Caco-2 (cell line): ENCODE measurements at regions not wholly inside any gene's neighbourhood (a gene's known extent, or its start where the extent isn't known, plus 50 kb on each side); places are given as distances from the start of the nearest gene placed in this dataset.

ENCODE experiments used
- BruUV-seq: library from RNA; stranded (reverse); fragments of 400-500 nt; replicated peaks from 2 replicates; lab custom pipeline; 2021; lab: Mats Ljungman, UMichigan
- CTCF ChIA-PET: fragments of 300-600 bp; sonication (Branson Sonifier 250); formaldehyde crosslinking; loops from one replicate; lab custom pipeline; 2022; ENCODE audit warnings: antibody characterized with exemption; lab: Charles Lee
- POLR2A ChIA-PET: fragments of 300-600 bp; sonication (Branson Sonifier 250); formaldehyde crosslinking; loops from one replicate; lab custom pipeline; 2022; ENCODE audit warnings: antibody characterized with exemption; lab: Charles Lee
- DNase-seq, 2 experiments: peaks; one replicate each; pipeline versions ENCODE4 v3.0.0 to v3.0.0-alpha.2; 2020 to 2022
- H3K27me3 ChIP-seq: replicated peaks from 2 replicates; pipeline ENCODE4 v1.6.0; 2011; ENCODE audit warnings: low read length; ENCODE audit not compliant: control insufficient read depth, insufficient read depth
- H3K36me3 ChIP-seq: 2 replicates; pipeline ENCODE4 v1.5.1; 2011; ENCODE audit warnings: low read length; ENCODE audit not compliant: control insufficient read depth, insufficient read depth
- H3K4me1 ChIP-seq: fragments of 250-450 bp; sonication (Bioruptor Pico); 2 replicates; pipeline ENCODE4 v1.5.1; 2020; ENCODE audit warnings: mild to moderate bottlenecking
- H3K4me3 ChIP-seq: 2 replicates; pipeline ENCODE4 v1.5.1; 2011; ENCODE audit warnings: low read depth, mild to moderate bottlenecking, control low read depth, low read length
- H3K9me3 ChIP-seq: fragments of 250-450 bp; sonication (Bioruptor Pico); 2 replicates; pipeline ENCODE4 v1.5.1; 2020; ENCODE audit warnings: mild to moderate bottlenecking, moderate library complexity
- H3K27ac Mint-ChIP-seq: one replicate; pipeline ENCODE4 v1.8.0; 2022; ENCODE audit warnings: mixed read lengths; ENCODE audit not compliant: unreplicated experiment
- H3K27me3 Mint-ChIP-seq: one replicate; pipeline ENCODE4 v1.8.0; 2022; ENCODE audit warnings: mixed read lengths; ENCODE audit not compliant: insufficient read depth, unreplicated experiment
- H3K36me3 Mint-ChIP-seq: one replicate; pipeline ENCODE4 v1.8.0; 2022; ENCODE audit warnings: mild to moderate bottlenecking, mixed read lengths; ENCODE audit not compliant: insufficient read depth, unreplicated experiment
- H3K4me1 Mint-ChIP-seq: one replicate; pipeline ENCODE4 v1.8.0; 2022; ENCODE audit warnings: low read depth, mixed read lengths; ENCODE audit not compliant: unreplicated experiment
- H3K4me3 Mint-ChIP-seq: one replicate; pipeline ENCODE4 v1.8.0; 2022; ENCODE audit warnings: mild to moderate bottlenecking, moderate library complexity, mixed read lengths; ENCODE audit not compliant: unreplicated experiment
- H3K9me3 Mint-ChIP-seq: one replicate; pipeline ENCODE4 v1.8.0; 2022; ENCODE audit warnings: mixed read lengths; ENCODE audit not compliant: unreplicated experiment
- intact Hi-C: fragments of 100-400 bp; cut with micrococcal nuclease; formaldehyde crosslinking; loops from one replicate; pipeline ENCODE4 v1.10.0; 2022; ENCODE audit not compliant: unreplicated experiment
- TF ChIP-seq, protein P1 (sequence below), 2 experiments: fragments of 200-600 bp in 1 of 2; IDR thresholded peaks; 1 replicate in 1 of 2; 2 replicates in 1 of 2; pipeline versions ENCODE4 v1.5.1 to v1.8.0; 2011 to 2022; ENCODE audit warnings: antibody characterized with exemption in 1 of 2, control low read depth in 1 of 2, inconsistent platforms in 1 of 2, low read depth in 1 of 2, low read length in 1 of 2, mild to moderate bottlenecking in 1 of 2, moderate library complexity in 1 of 2; ENCODE audit not compliant: insufficient read depth in 1 of 2, severe bottlenecking in 1 of 2, unreplicated experiment in 1 of 2

DNA sequence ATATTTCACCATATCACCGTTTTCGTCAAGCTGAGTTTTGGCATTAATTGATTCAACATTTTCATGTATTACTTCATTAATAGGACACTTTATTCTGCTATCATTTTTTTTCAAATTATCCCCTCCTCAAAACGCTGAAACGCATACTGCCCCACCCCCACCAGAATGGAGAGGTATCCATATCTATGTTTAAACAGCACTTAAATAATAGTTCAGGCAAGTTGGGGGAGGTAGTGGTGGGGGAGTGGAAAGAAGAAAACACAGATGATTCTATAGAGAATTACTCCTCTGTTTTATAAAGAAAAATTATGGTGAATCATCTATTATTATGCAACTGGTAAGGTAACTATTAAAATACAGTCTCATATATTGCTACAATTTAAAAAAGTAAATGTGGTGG lies 314.4 kb upstream of the ZEB2 start:
- BruUV-seq = no TSS peak
- no peaks in the 10 kb centered on the region for H3K4me1 Mint-ChIP-seq
- ChIA-PET CTCF (no interaction called here), POLR2A (no interaction called here)
- no peaks in the 10 kb centered on the region for H3K4me1 ChIP-seq
- TF ChIP-seq, protein P1, sequence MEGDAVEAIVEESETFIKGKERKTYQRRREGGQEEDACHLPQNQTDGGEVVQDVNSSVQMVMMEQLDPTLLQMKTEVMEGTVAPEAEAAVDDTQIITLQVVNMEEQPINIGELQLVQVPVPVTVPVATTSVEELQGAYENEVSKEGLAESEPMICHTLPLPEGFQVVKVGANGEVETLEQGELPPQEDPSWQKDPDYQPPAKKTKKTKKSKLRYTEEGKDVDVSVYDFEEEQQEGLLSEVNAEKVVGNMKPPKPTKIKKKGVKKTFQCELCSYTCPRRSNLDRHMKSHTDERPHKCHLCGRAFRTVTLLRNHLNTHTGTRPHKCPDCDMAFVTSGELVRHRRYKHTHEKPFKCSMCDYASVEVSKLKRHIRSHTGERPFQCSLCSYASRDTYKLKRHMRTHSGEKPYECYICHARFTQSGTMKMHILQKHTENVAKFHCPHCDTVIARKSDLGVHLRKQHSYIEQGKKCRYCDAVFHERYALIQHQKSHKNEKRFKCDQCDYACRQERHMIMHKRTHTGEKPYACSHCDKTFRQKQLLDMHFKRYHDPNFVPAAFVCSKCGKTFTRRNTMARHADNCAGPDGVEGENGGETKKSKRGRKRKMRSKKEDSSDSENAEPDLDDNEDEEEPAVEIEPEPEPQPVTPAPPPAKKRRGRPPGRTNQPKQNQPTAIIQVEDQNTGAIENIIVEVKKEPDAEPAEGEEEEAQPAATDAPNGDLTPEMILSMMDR (IDR thresholded peaks at IDR 0.05; ENCODE audit: insufficient read depth in 1 of 2, low read depth in 1 of 2, low read length in 1 of 2, severe bottlenecking in 1 of 2, unreplicated experiment in 1 of 2) = no peak
- intact Hi-C loops = no loop called here
- DNase-seq = no peak
- H3K9me3 ChIP-seq = no peaks in the 10 kb centered on the region
- no peak overlapping the region for H3K27ac Mint-ChIP-seq
- H3K4me3 Mint-ChIP-seq = no peak overlapping the region
- H3K36me3 Mint-ChIP-seq = no peaks in the 10 kb centered on the region
- H3K27me3 Mint-ChIP-seq = no peaks in the 10 kb centered on the region
- H3K9me3 Mint-ChIP-seq = no peaks in the 10 kb centered on the region
- no peaks in the 10 kb centered on the region for H3K27me3 ChIP-seq
- no peak overlapping the region for H3K4me3 ChIP-seq
- H3K36me3 ChIP-seq = no peaks in the 10 kb centered on the region

DNA sequence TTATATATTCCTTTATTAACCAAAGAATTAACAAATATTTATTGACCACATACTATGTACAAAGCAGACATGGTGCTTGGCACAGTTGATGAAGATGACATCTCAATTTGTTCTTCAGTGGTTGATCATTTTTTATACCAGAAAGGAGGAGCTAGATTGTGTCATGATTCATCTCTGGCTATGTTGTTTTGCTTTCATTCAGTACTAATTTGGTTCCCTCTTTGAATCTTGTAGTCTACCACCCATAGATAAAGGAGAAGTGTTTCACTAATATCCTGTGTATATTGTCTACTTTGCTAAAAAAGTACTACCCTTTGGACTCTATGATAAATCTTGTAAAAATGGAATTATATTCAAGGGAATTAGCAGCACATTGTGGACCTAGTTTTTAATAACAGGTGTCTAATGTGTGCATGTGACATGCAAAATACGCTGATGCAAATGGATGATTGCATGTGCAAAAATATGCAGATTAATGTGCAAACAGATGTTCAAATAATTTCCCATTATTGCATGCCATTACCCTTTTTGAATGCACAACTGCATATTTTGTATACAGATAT lies 313.2 kb upstream of the ZEB2 start:
- no peak overlapping the region for H3K4me3 Mint-ChIP-seq
- no TSS peak for BruUV-seq
- intact Hi-C loops = no loop called here

DNA sequence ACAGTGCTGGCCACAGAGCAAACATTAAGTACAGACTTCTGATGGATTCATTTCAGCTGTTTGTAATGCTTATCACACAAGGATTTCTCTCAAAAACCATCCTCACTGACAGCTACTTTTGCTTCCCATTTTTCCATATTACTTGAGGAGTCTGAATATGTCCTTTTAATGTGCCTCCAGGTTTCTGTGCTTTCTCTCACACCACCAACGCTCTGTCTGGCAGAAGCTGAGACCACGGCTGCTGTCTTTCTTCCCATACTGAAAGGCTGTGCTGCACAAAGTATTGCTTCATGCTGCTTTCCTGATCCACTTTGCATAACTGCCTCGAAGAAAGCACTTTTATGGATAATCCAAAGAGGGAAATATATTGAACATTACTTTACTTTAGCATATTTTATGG lies 312.1 kb upstream of the ZEB2 start:
- H3K27me3 ChIP-seq = no peaks in the 10 kb centered on the region
- H3K4me1 ChIP-seq = no peaks in the 10 kb centered on the region
- no peak overlapping the region for H3K4me3 Mint-ChIP-seq
- no peaks in the 10 kb centered on the region for H3K4me1 Mint-ChIP-seq
- DNase-seq = no peak
- no peaks in the 10 kb centered on the region for H3K36me3 Mint-ChIP-seq
- ChIA-PET POLR2A (no interaction called here), CTCF (no interaction called here)
- TF ChIP-seq, protein P1 (IDR thresholded peaks at IDR 0.05; ENCODE audit: insufficient read depth in 1 of 2, low read depth in 1 of 2, low read length in 1 of 2, severe bottlenecking in 1 of 2, unreplicated experiment in 1 of 2) = no peak
- H3K36me3 ChIP-seq = no peaks in the 10 kb centered on the region
- no peak overlapping the region for H3K4me3 ChIP-seq
- H3K27ac Mint-ChIP-seq = no peak overlapping the region
- intact Hi-C loops = no loop called here
- no peaks in the 10 kb centered on the region for H3K27me3 Mint-ChIP-seq
- H3K9me3 Mint-ChIP-seq = no peaks in the 10 kb centered on the region
- no TSS peak for BruUV-seq
- H3K9me3 ChIP-seq = no peaks in the 10 kb centered on the region

More for the DNA sequence above, 313.2 kb upstream of the ZEB2 start:
- Mint-ChIP-seq H3K9me3 (no peaks in the 10 kb centered on the region), H3K4me1 (no peaks in the 10 kb centered on the region), H3K36me3 (no peaks in the 10 kb centered on the region), H3K27me3 (no peaks in the 10 kb centered on the region), H3K27ac (no peak overlapping the region)
- DNase-seq = no peak
- POLR2A ChIA-PET = no interaction called here
- H3K9me3 ChIP-seq = no peaks in the 10 kb centered on the region
- no peaks in the 10 kb centered on the region for H3K36me3 ChIP-seq
- H3K4me3 ChIP-seq = no peak overlapping the region
- TF ChIP-seq, protein P1 (IDR thresholded peaks at IDR 0.05; ENCODE audit: insufficient read depth in 1 of 2, low read depth in 1 of 2, low read length in 1 of 2, severe bottlenecking in 1 of 2, unreplicated experiment in 1 of 2) = no peak
- H3K27me3 ChIP-seq = no peaks in the 10 kb centered on the region
- CTCF ChIA-PET = no interaction called here
- H3K4me1 ChIP-seq = no peaks in the 10 kb centered on the region
